HUES6 (cell line): ENCODE measurements at regions not wholly inside any gene's neighbourhood (a gene's known extent, or its start where the extent isn't known, plus 50 kb on each side); places are given as distances from the start of the nearest gene placed in this dataset.

ENCODE experiments used
- H3K27ac ChIP-seq: 2 replicates; pipeline ENCODE4 v1.7.0; 2013; ENCODE audit warnings: low read depth, mild to moderate bottlenecking, low read length, inconsistent platforms
- H3K27me3 ChIP-seq: 2 replicates; pipeline ENCODE4 v1.6.1; 2013; ENCODE audit warnings: low read length; ENCODE audit not compliant: control insufficient read depth, insufficient read depth
- H3K36me3 ChIP-seq: 2 replicates; pipeline ENCODE4 v1.6.1; 2013; ENCODE audit warnings: low read length; ENCODE audit not compliant: control insufficient read depth, insufficient read depth
- H3K4me1 ChIP-seq: 2 replicates; pipeline ENCODE4 v1.6.1; 2013; ENCODE audit warnings: low read length; ENCODE audit not compliant: control insufficient read depth, insufficient read depth
- H3K4me3 ChIP-seq: 2 replicates; pipeline ENCODE4 v1.5.1; 2013; ENCODE audit warnings: low read depth, low read length
- H3K9ac ChIP-seq: one replicate; pipeline ENCODE4 v1.6.1; 2013; ENCODE audit warnings: mild to moderate bottlenecking, low read length
- H3K9me3 ChIP-seq: 2 replicates; pipeline ENCODE4 v1.6.1; 2013; ENCODE audit warnings: low read depth, low read length; ENCODE audit not compliant: control insufficient read depth, insufficient read depth

- H3K27ac ChIP-seq, result no peak overlapping the region
- H3K4me1 ChIP-seq, result peaks cover 39% of the 10 kb centered on the region
- no peaks in the 10 kb centered on the region for H3K9me3 ChIP-seq
- no peak overlapping the region for H3K4me3 ChIP-seq
- no peaks in the 10 kb centered on the region for H3K36me3 ChIP-seq
- H3K27me3 ChIP-seq, result no peaks in the 10 kb centered on the region
- H3K9ac ChIP-seq, result no peak overlapping the region
Observed at GRCh38 chr13:107842562-107843180, 372.7 kb downstream of the LIG4 start.

GRCh38 chr13:107838588-107839161 is 376.7 kb downstream of the LIG4 start:
- Histone ChIP-seq H3K9me3 (no peaks in the 10 kb centered on the region), H3K27me3 (no peaks in the 10 kb centered on the region), H3K27ac (no peak overlapping the region), H3K4me3 (no peak overlapping the region), H3K36me3 (no peaks in the 10 kb centered on the region), H3K4me1 (peaks cover 39% of the 10 kb centered on the region), H3K9ac (no peak overlapping the region)

- H3K9me3 ChIP-seq, result no peaks in the 10 kb centered on the region
- H3K27me3 ChIP-seq, result no peaks in the 10 kb centered on the region
- H3K9ac ChIP-seq, result no peak overlapping the region
- H3K36me3 ChIP-seq, result no peaks in the 10 kb centered on the region
- no peak overlapping the region for H3K4me3 ChIP-seq
- H3K27ac ChIP-seq, result no peak overlapping the region
- peaks cover 34% of the 10 kb centered on the region for H3K4me1 ChIP-seq
Observed at GRCh38 chr13:107836685-107837084, 378.7 kb downstream of the LIG4 start.

GRCh38 chr13:107835339-107836018 is 379.9 kb downstream of the LIG4 start:
- Histone ChIP-seq H3K9ac (no peak overlapping the region), H3K4me3 (no peak overlapping the region), H3K27ac (no peak overlapping the region), H3K27me3 (no peaks in the 10 kb centered on the region), H3K4me1 (peaks cover 32% of the 10 kb centered on the region), H3K9me3 (no peaks in the 10 kb centered on the region), H3K36me3 (no peaks in the 10 kb centered on the region)

- H3K4me3 ChIP-seq, result no peak overlapping the region
- H3K4me1 ChIP-seq, result peaks cover 32% of the 10 kb centered on the region
- H3K27me3 ChIP-seq, result no peaks in the 10 kb centered on the region
- no peak overlapping the region for H3K27ac ChIP-seq
- no peak overlapping the region for H3K9ac ChIP-seq
- H3K36me3 ChIP-seq, result no peaks in the 10 kb centered on the region
- H3K9me3 ChIP-seq, result no peaks in the 10 kb centered on the region
Observed at GRCh38 chr13:107834717-107835116, 380.6 kb downstream of the LIG4 start.

- Histone ChIP-seq H3K9me3 (no peaks in the 10 kb centered on the region), H3K4me3 (no peak overlapping the region), H3K27me3 (no peaks in the 10 kb centered on the region), H3K36me3 (no peaks in the 10 kb centered on the region), H3K4me1 (peaks cover 31% of the 10 kb centered on the region), H3K9ac (no peak overlapping the region), H3K27ac (no peak overlapping the region)
Observed at GRCh38 chr13:107834281-107834680, 381.1 kb downstream of the LIG4 start.

GRCh38 chr13:107832500-107833100 is 382.7 kb downstream of the LIG4 start:
- Histone ChIP-seq H3K9me3 (no peaks in the 10 kb centered on the region), H3K27ac (no peak overlapping the region), H3K27me3 (no peaks in the 10 kb centered on the region), H3K9ac (no peak overlapping the region), H3K36me3 (no peaks in the 10 kb centered on the region), H3K4me3 (no peak overlapping the region), H3K4me1 (peaks cover 19% of the 10 kb centered on the region)

- H3K4me3 ChIP-seq, result no peak overlapping the region
- H3K27ac ChIP-seq, result no peak overlapping the region
- no peaks in the 10 kb centered on the region for H3K36me3 ChIP-seq
- H3K9me3 ChIP-seq, result no peaks in the 10 kb centered on the region
- no peak overlapping the region for H3K9ac ChIP-seq
- H3K27me3 ChIP-seq, result no peaks in the 10 kb centered on the region
- H3K4me1 ChIP-seq, result peaks cover 14% of the 10 kb centered on the region
Observed at GRCh38 chr13:107830804-107831203, 384.5 kb downstream of the LIG4 start.

GRCh38 chr13:107827840-107828549 is 387.3 kb downstream of the LIG4 start:
- no peak overlapping the region for H3K9ac ChIP-seq
- no peak overlapping the region for H3K4me3 ChIP-seq
- no peak overlapping the region for H3K27ac ChIP-seq
- no peaks in the 10 kb centered on the region for H3K36me3 ChIP-seq
- H3K27me3 ChIP-seq, result no peaks in the 10 kb centered on the region
- H3K9me3 ChIP-seq, result no peaks in the 10 kb centered on the region
- peaks cover 4% of the 10 kb centered on the region; the same call in 1 of the 2 replicates for H3K4me1 ChIP-seq

- no peaks in the 10 kb centered on the region for H3K36me3 ChIP-seq
- H3K27me3 ChIP-seq, result no peaks in the 10 kb centered on the region
- no peak overlapping the region for H3K27ac ChIP-seq
- no peaks in the 10 kb centered on the region for H3K9me3 ChIP-seq
- H3K4me1 ChIP-seq, result no peaks in the 10 kb centered on the region; the same call in 1 of the 2 replicates
- no peak overlapping the region for H3K9ac ChIP-seq
- H3K4me3 ChIP-seq, result no peak overlapping the region
Observed at GRCh38 chr13:107824635-107825034, 390.7 kb downstream of the LIG4 start.
